ENCODE measurements at regions not wholly inside any gene's neighbourhood (a gene's known extent, or its start where the extent isn't known, plus 50 kb on each side); places are given as distances from the start of the nearest gene placed in this dataset.

DNA sequence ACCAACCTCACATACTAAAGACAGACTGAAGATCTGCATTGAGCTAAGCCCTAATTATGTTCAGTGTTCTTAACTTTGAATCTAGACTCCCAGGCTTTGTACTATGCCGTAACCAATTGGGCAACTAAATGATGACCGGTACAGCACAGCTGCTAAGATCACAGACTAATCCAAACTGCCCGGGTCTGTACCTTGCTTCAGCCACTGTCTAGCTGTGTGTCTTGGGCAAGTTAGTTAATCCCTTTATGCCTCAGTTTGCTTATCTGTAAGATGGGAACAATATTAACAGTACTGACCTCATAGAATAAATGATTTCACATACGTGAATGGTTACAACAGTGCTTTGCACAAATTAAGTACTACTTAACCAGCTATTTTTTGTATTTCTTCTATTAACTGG is 205.8 kb upstream of the NFE2L3 start:
- H3K4me3 ChIP-seq (ENCODE audit: insufficient read depth, low read depth, low read length) = no peak overlapping the region
- H3K36me3 ChIP-seq (replicated peaks; ENCODE audit: control insufficient read depth, insufficient read depth, low read length) = no peaks in the 10 kb centered on the region

DNA sequence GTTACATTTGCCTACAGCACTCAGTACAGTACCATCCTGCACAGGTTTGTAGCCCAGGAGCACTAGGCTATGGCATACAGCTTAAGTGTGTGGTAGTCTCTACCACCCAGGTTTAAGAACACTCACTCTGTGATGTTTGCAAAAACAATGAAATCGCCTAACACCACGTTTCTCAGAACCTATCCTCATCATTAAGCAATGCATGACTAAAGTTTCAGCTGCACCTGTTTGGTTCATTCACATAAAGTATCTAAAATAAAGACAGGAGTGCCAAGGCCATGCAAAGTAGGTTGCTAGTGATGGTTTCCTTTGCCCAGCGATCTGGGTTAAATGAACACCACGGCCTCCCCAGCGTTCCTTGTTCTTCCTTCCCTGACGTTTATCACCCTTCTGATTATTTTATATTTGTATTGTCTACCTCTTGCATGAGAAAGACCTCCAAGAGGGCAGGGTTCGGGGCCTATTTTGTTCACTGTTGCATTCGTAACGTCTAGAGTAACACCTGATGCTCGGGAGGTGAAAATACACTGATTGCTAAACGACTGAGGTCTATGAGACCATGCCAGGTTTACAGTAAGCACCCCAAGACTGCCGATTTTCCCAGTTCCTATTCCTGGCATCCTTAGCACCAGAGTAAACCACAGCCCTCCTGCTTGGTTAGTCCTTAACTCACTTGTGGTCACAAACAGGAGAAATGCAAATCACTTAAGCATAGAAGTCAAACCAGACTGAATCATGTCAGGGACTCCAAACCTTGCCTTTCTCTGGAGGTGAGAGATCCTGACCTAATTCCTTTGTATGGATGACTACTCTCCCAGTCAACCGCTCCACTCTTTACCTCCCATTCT is 204.1 kb upstream of the NFE2L3 start:
- Histone ChIP-seq H3K27me3 (ENCODE audit: control insufficient read depth, insufficient read depth, low read length) (no peaks in the 10 kb centered on the region; the same call in 1 of the 2 replicates), H3K4me3 (ENCODE audit: insufficient read depth, low read depth, low read length) (no peak overlapping the region), H3K36me3 (replicated peaks; ENCODE audit: control insufficient read depth, insufficient read depth, low read length) (no peaks in the 10 kb centered on the region)
- no peak for DNase-seq

More for the DNA sequence above, 205.8 kb upstream of the NFE2L3 start:
- DNase-seq = no peak
- H3K27me3 ChIP-seq (ENCODE audit: control insufficient read depth, insufficient read depth, low read length) = no peaks in the 10 kb centered on the region; the same call in 1 of the 2 replicates

DNA sequence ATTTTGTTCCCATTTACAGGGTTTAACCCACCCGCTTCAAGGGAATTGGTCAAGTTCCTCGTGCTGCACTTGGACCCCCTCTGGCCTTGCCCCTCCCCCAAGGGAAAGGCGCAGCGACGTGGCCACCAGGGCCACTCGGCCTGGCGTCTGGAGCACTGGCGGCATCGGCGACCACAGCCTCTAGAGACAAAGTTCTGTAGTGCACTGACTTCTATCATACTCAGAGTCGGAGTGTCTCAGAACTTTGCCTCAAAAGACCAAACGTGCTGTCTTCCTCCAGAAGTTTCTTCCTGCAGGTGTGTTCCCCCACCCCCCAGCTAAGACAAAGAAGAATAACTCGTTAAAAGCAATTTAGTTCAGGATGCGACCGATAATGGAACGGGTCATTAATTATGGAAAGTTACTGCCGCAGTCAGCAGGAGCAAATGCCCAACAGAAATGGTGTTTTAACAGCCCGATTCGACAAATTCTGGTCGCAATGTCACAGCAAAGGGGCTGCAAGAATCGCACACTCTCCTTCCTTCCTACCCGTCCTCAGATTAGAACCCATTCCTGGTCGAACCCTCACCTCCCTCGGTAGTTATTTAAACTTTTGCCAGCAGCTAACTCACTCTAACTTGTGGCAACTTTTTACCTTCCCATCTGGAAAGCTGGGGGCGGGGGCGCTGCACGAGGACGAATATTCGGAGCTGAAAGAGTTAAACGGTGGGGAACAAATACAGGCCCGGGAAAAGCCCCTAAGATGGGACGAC is 202.1 kb upstream of the NFE2L3 start:
- no peaks in the 10 kb centered on the region for H3K36me3 ChIP-seq (replicated peaks; ENCODE audit: control insufficient read depth, insufficient read depth, low read length)
- peak; percentile 53 for DNase-seq
- peak overlapping the region; percentile 68 for H3K4me3 ChIP-seq (ENCODE audit: insufficient read depth, low read depth, low read length)
- no peaks in the 10 kb centered on the region; the same call in 1 of the 2 replicates for H3K27me3 ChIP-seq (ENCODE audit: control insufficient read depth, insufficient read depth, low read length)

DNA sequence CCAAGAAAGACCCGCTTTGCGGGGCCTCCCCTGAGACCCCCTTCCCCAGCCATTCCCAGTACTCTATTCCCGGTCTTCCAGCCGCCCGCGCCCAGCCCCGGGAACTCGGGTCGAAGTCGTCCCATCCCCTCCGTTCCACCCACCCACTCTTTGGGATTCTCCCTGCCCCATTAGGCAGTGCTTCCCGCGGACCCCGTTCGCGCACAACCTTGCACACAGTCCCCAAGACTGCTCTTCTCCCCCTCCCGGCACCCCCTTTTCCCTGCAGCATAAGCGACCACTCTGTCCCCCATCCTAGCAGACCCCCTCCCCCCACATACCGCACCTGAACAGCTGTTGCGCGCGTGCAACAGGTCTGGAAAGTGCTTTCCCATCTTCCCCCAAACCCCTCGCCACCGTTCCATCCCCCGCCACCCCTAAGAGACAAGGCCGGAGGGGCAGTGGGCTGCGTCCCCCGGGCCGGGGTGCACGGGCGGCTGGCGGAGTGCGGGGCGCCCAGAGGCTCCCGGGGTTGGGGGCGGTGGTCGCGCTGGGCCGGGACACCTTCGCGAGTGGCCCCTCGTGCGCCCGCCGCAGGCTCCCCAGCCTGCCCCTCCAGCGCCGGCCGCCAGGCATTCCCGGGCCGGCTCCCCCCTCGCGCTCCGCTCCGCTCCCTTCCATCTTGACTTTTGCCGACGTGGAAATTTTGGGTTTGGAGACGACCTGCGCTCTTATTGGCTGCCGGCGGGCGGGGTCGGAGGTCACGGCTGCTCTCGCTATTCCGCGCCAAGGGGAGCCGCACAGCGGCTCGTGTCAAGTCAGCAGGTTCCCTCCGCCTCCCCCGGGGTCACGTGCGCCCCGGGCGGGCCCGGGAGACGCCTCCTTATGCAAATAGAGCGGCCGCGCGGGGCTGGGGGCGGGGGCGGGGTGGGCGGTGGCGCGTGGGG is 201.2 kb upstream of the NFE2L3 start:
- Histone ChIP-seq H3K27me3 (ENCODE audit: control insufficient read depth, insufficient read depth, low read length) (no peaks in the 10 kb centered on the region; the same call in 1 of the 2 replicates), H3K36me3 (replicated peaks; ENCODE audit: control insufficient read depth, insufficient read depth, low read length) (no peaks in the 10 kb centered on the region), H3K4me3 (ENCODE audit: insufficient read depth, low read depth, low read length) (peak overlapping the region; percentile 68)
- peak; percentile 97 for DNase-seq

GRCh38 chr7:25951414-25952260 is 200.4 kb upstream of the NFE2L3 start:
- Histone ChIP-seq H3K27me3 (ENCODE audit: control insufficient read depth, insufficient read depth, low read length) (no peaks in the 10 kb centered on the region; the same call in 1 of the 2 replicates), H3K36me3 (replicated peaks; ENCODE audit: control insufficient read depth, insufficient read depth, low read length) (no peaks in the 10 kb centered on the region), H3K4me3 (ENCODE audit: insufficient read depth, low read depth, low read length) (peak overlapping the region; percentile 58)
- peak; percentile 53 for DNase-seq

DNA sequence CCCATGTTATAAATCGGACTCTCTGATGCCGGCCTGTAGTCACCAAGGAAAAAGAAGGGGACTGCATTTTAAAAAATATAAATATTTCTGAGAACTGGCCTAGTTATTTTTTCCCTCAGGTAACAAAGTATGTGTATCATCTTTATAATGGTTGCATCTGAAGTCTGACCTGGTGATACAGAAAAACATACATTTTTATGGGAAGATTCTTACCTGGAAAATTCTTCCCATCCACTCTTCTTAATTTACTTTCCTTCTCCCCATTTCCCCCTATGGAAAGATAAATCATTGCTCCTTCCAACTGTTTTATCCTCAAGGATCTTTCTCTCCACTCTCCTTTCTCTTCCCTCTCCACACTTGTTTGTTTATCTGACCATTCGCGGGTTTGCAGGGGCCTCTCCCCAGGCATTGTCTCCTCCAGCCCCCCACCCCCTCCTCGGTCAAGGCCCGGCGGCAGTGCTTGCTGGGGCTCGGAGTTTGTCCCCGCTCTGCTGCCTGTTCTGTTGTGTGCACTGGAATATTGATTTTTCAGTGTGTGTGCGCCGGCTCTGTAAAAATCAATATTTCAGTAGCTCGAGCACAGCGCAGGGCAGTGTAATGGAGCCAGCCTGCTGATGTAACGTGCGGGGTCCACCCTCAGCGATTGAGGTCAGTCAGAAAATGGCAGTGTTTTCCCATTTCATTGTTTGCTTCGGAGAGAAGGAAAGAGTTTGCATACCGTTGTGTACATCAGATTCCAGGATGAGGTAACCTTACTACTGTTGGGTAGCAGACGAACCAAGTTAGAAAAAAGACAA is 199.5 kb upstream of the NFE2L3 start:
- Histone ChIP-seq H3K27me3 (ENCODE audit: control insufficient read depth, insufficient read depth, low read length) (no peaks in the 10 kb centered on the region; the same call in 1 of the 2 replicates), H3K36me3 (replicated peaks; ENCODE audit: control insufficient read depth, insufficient read depth, low read length) (no peaks in the 10 kb centered on the region), H3K4me3 (ENCODE audit: insufficient read depth, low read depth, low read length) (no peak overlapping the region; the same call in 1 of the 2 replicates)
- peak; percentile 50 for DNase-seq

DNA sequence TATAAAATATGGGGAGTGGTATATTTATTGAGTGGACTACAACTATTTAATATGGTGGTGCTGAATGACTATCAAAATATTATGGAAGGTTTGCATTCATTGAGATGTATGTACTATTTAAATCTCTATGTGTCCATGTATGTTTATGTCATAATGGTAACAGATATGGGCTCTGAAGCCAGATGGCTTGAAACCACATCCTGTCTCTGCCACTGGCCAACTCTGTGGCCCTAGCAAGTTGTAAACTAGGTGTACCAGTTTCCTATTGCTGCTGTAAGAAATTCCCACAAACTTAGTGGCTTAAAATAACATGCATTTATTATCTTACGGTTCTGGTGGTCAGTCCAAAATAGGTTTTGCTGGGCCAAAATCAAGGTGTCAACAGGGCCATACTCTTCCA is 198.1 kb upstream of the NFE2L3 start:
- DNase-seq = no peak
- no peaks in the 10 kb centered on the region for H3K36me3 ChIP-seq (replicated peaks; ENCODE audit: control insufficient read depth, insufficient read depth, low read length)
- H3K4me3 ChIP-seq (ENCODE audit: insufficient read depth, low read depth, low read length) = no peak overlapping the region
- no peaks in the 10 kb centered on the region; the same call in 1 of the 2 replicates for H3K27me3 ChIP-seq (ENCODE audit: control insufficient read depth, insufficient read depth, low read length)

DNA sequence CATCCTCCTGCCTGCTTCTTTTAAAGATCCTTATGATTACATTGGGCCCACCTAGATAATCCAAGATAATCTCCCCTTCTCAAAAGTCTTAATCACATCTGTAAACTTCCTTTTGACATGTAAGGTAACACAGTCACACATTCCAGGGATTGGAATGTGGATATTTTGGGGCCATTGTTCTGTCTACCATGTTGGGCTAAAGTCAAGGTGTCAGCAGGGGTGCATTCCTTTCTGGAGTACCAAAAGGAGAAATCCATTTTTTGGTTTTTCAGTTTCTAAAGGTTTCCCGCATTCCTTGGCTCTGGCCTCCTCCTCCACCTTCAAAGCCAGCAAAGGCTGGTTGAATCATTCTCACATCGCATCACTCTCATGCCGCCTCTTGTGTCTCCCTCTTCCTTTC is 197.6 kb upstream of the NFE2L3 start:
- H3K4me3 ChIP-seq (ENCODE audit: insufficient read depth, low read depth, low read length) = no peak overlapping the region
- no peaks in the 10 kb centered on the region for H3K36me3 ChIP-seq (replicated peaks; ENCODE audit: control insufficient read depth, insufficient read depth, low read length)
- no peak for DNase-seq
- H3K27me3 ChIP-seq (ENCODE audit: control insufficient read depth, insufficient read depth, low read length) = no peaks in the 10 kb centered on the region; the same call in 1 of the 2 replicates

DNA sequence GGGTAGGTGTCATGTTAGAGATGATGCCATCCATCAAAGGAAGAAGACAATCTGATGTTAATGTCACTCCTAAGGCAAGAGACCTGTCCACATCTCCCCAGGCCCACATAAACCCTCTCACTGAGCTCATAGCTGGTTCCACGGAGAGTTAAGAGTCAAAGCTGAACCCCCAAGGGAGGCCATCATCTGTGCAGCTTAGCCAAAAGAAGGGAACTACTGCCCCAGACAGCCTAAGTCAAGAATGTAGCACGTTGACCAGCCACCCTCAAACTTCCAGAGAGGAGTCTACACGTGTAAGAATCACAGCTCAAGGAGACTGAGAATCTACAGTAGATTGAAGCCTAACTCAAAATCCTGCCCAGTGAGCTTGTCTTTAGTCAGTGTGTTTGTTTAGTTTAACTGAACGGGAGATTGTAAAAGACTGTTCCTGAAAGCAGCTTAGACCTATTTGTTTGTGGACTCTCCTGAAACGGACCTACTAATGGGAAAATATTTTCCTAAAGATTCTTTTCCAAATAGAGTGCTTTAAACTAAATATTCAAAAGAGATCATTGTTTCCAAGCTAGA is 192.7 kb upstream of the NFE2L3 start:
- no peaks in the 10 kb centered on the region for H3K27me3 ChIP-seq (ENCODE audit: control insufficient read depth, insufficient read depth, low read length)
- H3K4me3 ChIP-seq (ENCODE audit: insufficient read depth, low read depth, low read length) = no peak overlapping the region
- no peak for DNase-seq
- H3K36me3 ChIP-seq (replicated peaks; ENCODE audit: control insufficient read depth, insufficient read depth, low read length) = no peaks in the 10 kb centered on the region

GRCh38 chr7:25963733-25964132 is 188.3 kb upstream of the NFE2L3 start:
- Histone ChIP-seq H3K27me3 (ENCODE audit: control insufficient read depth, insufficient read depth, low read length) (no peaks in the 10 kb centered on the region; the same call in 1 of the 2 replicates), H3K36me3 (replicated peaks; ENCODE audit: control insufficient read depth, insufficient read depth, low read length) (no peaks in the 10 kb centered on the region), H3K4me3 (ENCODE audit: insufficient read depth, low read depth, low read length) (no peak overlapping the region)
- DNase-seq = no peak

DNA sequence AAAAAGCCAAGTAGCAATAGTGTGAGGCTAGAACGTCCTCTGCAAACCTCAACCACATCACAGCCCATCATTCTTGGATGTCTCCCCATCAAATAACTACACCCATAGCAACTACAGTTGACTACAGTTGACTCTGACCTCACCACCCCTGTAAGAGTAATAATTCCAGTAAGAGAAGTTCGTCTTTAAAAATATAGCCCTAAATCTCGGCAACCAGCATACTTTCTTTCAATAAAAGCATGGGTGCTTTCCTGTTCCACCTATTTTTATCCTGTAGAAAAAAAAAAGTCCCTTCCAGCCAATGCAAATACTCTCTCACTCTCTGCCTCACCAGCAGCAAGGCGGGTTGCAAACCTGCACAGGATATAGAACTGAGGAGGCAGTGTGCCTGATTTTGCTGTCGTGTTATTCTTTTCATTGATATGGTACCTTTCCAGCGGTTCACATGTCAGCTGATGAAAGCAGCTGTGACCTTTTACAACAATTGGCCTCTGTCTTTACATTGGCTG is 187.5 kb upstream of the NFE2L3 start:
- H3K27me3 ChIP-seq (ENCODE audit: control insufficient read depth, insufficient read depth, low read length) = no peaks in the 10 kb centered on the region; the same call in 1 of the 2 replicates
- DNase-seq = no peak
- H3K4me3 ChIP-seq (ENCODE audit: insufficient read depth, low read depth, low read length) = no peak overlapping the region
- H3K36me3 ChIP-seq (replicated peaks; ENCODE audit: control insufficient read depth, insufficient read depth, low read length) = no peaks in the 10 kb centered on the region

DNA sequence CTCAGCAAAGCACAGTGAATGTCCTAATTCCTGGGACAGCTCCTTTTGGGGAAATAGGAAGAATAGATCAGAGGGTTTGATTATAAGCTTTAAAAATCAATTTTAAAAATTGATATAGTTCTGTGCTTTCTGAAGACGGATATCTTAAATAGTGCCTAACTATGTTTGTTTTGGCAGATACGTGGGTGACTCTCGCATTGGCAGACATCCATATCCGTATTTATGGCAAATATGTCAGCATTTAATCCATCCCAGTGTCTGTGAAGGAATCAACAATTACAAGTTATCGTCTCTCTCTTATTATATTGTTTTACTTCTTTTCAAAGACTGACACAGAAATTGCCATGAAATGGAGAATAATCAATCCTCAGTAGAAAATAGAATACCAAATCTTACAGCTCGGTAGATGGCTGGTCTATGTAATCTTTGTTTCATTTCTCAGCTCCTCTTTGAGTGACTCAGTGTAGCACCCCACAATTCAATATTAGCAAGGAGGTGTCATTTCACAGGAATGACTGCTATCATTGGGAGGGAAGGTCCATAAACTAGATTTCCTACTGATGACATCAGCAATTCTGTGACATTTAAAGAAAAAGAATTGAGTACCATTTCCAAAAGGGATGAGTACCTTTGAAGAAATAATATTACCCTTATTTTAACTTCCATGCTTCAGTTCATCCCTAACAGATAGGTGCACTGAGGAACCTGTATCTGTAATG is 186.4 kb upstream of the NFE2L3 start:
- Histone ChIP-seq H3K4me3 (ENCODE audit: insufficient read depth, low read depth, low read length) (no peak overlapping the region), H3K27me3 (ENCODE audit: control insufficient read depth, insufficient read depth, low read length) (no peaks in the 10 kb centered on the region; the same call in 1 of the 2 replicates), H3K36me3 (replicated peaks; ENCODE audit: control insufficient read depth, insufficient read depth, low read length) (no peaks in the 10 kb centered on the region)
- DNase-seq = no peak
